OCI-LY1 (cell line): ENCODE measurements at regions not wholly inside any gene's neighbourhood (a gene's known extent, or its start where the extent isn't known, plus 50 kb on each side); places are given as distances from the start of the nearest gene placed in this dataset.
A peak's percentile ranks its signal among the peaks of the same experiment; 100 is the strongest.

Experiments
- H2AFZ ChIP-seq: fragments of 200-600 bp; sonication (generic), shearing (Covaris generic); 2 replicates; pipeline ENCODE4 v1.6.0; 2014; ENCODE audit warnings: antibody characterized with exemption, mild to moderate bottlenecking, low read length
- H3F3A ChIP-seq: fragments of 200-600 bp; sonication (generic), shearing (Covaris generic); 2 replicates; pipeline ENCODE4 v1.6.0; 2014; ENCODE audit warnings: mild to moderate bottlenecking, antibody characterized with exemption, low read length, moderate library complexity; ENCODE audit not compliant: insufficient read depth
- H3K27ac ChIP-seq: fragments of 200-600 bp; sonication (generic); 2 replicates; pipeline ENCODE4 v1.5.1; 2014; ENCODE audit warnings: low read length, mixed run types, mild to moderate bottlenecking, low read depth; ENCODE audit not compliant: poor library complexity, severe bottlenecking
- H3K27me3 ChIP-seq: fragments of 200-600 bp; sonication (generic); 2 replicates; pipeline ENCODE4 v1.6.0; 2014; ENCODE audit warnings: antibody characterized with exemption, mild to moderate bottlenecking, low read length, moderate library complexity; ENCODE audit not compliant: insufficient read depth
- H3K36me3 ChIP-seq: fragments of 200-600 bp; sonication (generic); 2 replicates; pipeline ENCODE4 v1.6.1; 2014; ENCODE audit warnings: mild to moderate bottlenecking, antibody characterized with exemption, low read length, moderate library complexity, mixed read lengths; ENCODE audit not compliant: insufficient read depth
- H3K4me1 ChIP-seq: fragments of 200-600 bp; sonication (generic); 2 replicates; pipeline ENCODE4 v1.5.1; 2014; ENCODE audit warnings: mild to moderate bottlenecking, low read length, moderate library complexity; ENCODE audit not compliant: insufficient read depth, severe bottlenecking
- H3K4me2 ChIP-seq: fragments of 200-600 bp; sonication (generic), shearing (Covaris generic); 2 replicates; pipeline ENCODE4 v1.6.1; 2014; ENCODE audit warnings: low read length
- H3K4me3 ChIP-seq: fragments of 200-600 bp; sonication (generic); 2 replicates; pipeline ENCODE4 v1.5.1; 2014; ENCODE audit warnings: low read length, low read depth, mild to moderate bottlenecking, mixed read lengths; ENCODE audit not compliant: poor library complexity, severe bottlenecking
- H3K79me2 ChIP-seq: fragments of 200-600 bp; shearing (Covaris generic); 2 replicates; pipeline ENCODE4 v1.6.1; 2016; ENCODE audit warnings: mixed run types, low read length, mixed read lengths; ENCODE audit not compliant: insufficient read depth
- H3K9ac ChIP-seq: fragments of 200-600 bp; sonication (generic), shearing (Covaris generic); 2 replicates; pipeline ENCODE4 v1.6.1; 2014; ENCODE audit warnings: mild to moderate bottlenecking, low read length, mixed read lengths
- H3K9me2 ChIP-seq: fragments of 200-600 bp; sonication (generic), shearing (Covaris generic); 2 replicates; pipeline ENCODE4 v1.6.1; 2014; ENCODE audit warnings: low read depth, mild to moderate bottlenecking, low read length, mixed read lengths
- H3K9me3 ChIP-seq: fragments of 200-600 bp; shearing (Covaris generic); 2 replicates; pipeline ENCODE4 v1.6.1; 2014; ENCODE audit warnings: low read length, mixed read lengths
- H4K20me1 ChIP-seq: fragments of 200-600 bp; sonication (generic), shearing (Covaris generic); 2 replicates; pipeline ENCODE4 v1.6.0; 2016; ENCODE audit warnings: mild to moderate bottlenecking, low read length; ENCODE audit not compliant: insufficient read depth
- CTCF ChIP-seq: fragments of 200-600 bp; sonication (generic), shearing (Covaris generic); IDR thresholded peaks from 2 replicates; pipeline ENCODE4 v1.5.1; 2017; ENCODE audit warnings: mild to moderate bottlenecking, antibody characterized with exemption, low read length, moderate library complexity, mixed read lengths
- EZH2 ChIP-seq: fragments of 200-600 bp; sonication (generic), shearing (Covaris generic); IDR thresholded peaks from 2 replicates; pipeline ENCODE4 v1.8.0; 2017; ENCODE audit warnings: borderline replicate concordance, mixed run types, mild to moderate bottlenecking, antibody characterized with exemption, low read length, moderate library complexity, mixed read lengths

GRCh38 chr13:62444805-62445204, 1029.2 kb upstream of the PCDH20 start:
- Histone ChIP-seq H3K9me2 (no peaks in the 10 kb centered on the region), H3K9me3 (0 out of 2 replicates have a peak, but pooled peaks cover 6% of the 10 kb centered on the region), H3K36me3 (no peaks in the 10 kb centered on the region), H3F3A (no peaks in the 10 kb centered on the region), H3K27ac (no peak overlapping the region), H3K27me3 (no peaks in the 10 kb centered on the region), H4K20me1 (no peaks in the 10 kb centered on the region), H3K4me3 (no peak overlapping the region), H3K4me1 (no peaks in the 10 kb centered on the region), H2AFZ (peak overlapping the region; percentile 73; the same call in 1 of the 2 replicates), H3K9ac (no peak overlapping the region), H3K79me2 (no peaks in the 10 kb centered on the region), H3K4me2 (no peak overlapping the region)
- TF ChIP-seq EZH2 (no peak), CTCF (no peak)

- no peaks in the 10 kb centered on the region for H3K9me3 ChIP-seq
- no peaks in the 10 kb centered on the region for H3K36me3 ChIP-seq
- no peak overlapping the region for H3K4me2 ChIP-seq
- no peaks in the 10 kb centered on the region; the same call in 1 of the 2 replicates for H3F3A ChIP-seq
- no peaks in the 10 kb centered on the region for H4K20me1 ChIP-seq
- no peaks in the 10 kb centered on the region for H3K79me2 ChIP-seq
- H2AFZ ChIP-seq = no peak overlapping the region
- no peaks in the 10 kb centered on the region for H3K4me1 ChIP-seq
- no peak overlapping the region for H3K27ac ChIP-seq
- no peaks in the 10 kb centered on the region for H3K9me2 ChIP-seq
- no peaks in the 10 kb centered on the region for H3K27me3 ChIP-seq
- H3K4me3 ChIP-seq = no peak overlapping the region
- TF ChIP-seq CTCF = no peak
- no peak for TF ChIP-seq EZH2
- no peak overlapping the region for H3K9ac ChIP-seq
Observed at GRCh38 chr13:62434081-62434480, 1018.4 kb upstream of the PCDH20 start.

GRCh38 chr13:62433660-62434059, 1018.0 kb upstream of the PCDH20 start:
- Histone ChIP-seq H3K4me3 (no peak overlapping the region), H3K9ac (no peak overlapping the region), H3K4me2 (no peak overlapping the region), H4K20me1 (no peaks in the 10 kb centered on the region), H3K27ac (no peak overlapping the region), H3K27me3 (no peaks in the 10 kb centered on the region), H3F3A (no peaks in the 10 kb centered on the region; the same call in 1 of the 2 replicates), H3K36me3 (no peaks in the 10 kb centered on the region), H3K9me3 (no peaks in the 10 kb centered on the region), H2AFZ (no peak overlapping the region), H3K79me2 (no peaks in the 10 kb centered on the region), H3K9me2 (no peaks in the 10 kb centered on the region), H3K4me1 (no peaks in the 10 kb centered on the region)
- TF ChIP-seq EZH2 = no peak
- no peak for TF ChIP-seq CTCF
